DMS53 (cell line): ENCODE measurements at regions not wholly inside any gene's neighbourhood (a gene's known extent, or its start where the extent isn't known, plus 50 kb on each side); places are given as distances from the start of the nearest gene placed in this dataset.
"Not testable (repeated sequence)": the region's sequence is repeated elsewhere in the genome, so short reads cannot be mapped to it uniquely, and the experiment has no call there.

ENCODE experiments used
- DNase-seq: peaks from one replicate; lab custom pipeline; 2025; lab: John Stamatoyannopoulos, UW

DNA sequence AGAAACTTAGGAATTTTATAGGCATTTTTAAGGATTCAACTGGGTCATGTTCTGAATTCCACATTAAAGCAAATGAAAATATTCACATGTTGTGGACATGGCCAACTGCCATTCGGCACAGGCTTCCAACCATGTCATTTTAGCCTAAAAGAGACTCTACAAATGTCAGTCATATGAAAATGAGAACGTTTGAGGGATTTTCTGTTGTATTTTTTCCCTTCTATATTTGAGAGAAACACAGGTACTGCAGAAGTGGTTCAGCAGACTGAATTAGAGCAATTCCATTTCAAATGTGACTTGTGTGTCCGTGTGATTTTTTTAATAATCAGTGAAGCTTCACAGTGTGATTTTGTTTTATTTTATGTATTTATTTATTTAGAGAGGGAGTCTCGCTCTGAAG, 124.3 kb downstream of the TP53TG3F start:
- DNase-seq = not testable (repeated sequence)

DNA sequence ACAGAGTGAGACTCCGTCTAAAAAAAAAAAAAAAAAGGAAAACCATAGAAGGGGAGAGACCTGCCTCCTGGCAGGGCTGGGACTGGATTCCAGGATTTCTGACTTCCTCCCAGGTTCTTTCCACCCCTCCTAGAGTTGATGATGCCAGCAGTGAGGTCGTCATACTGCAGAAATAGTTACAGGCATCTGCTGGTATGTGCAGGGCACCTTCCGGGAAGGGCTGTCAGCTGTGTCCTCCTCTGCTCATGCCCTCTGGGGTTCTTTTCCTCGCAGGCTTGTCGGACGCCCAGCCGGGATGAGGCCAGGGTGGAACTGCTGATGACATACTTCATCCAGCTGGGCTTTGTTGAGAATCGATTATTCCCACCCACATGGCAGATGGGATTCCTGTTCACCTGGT, 129.2 kb downstream of the TP53TG3F start:
- not testable (repeated sequence) for DNase-seq

DNA sequence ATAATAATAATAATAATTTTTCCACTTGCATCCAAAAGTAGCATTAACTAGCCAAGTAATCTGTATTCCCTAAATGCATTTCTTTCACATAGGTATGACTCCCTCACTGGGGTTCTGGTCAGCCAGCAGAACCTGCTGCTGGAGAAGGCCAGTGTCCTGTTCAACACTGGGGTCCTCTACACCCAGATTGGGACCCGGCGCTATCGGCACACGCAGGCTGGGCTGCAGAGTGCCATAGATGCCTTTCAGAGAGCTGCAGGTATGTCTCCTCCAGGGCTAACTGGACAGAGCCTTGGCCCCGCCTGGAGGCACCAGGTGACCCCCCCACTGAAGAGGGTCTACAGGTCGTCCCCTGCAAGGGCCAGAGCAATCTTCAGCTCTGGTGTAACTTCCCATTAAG, 133.9 kb downstream of the TP53TG3F start:
- not testable (repeated sequence) for DNase-seq

DNA sequence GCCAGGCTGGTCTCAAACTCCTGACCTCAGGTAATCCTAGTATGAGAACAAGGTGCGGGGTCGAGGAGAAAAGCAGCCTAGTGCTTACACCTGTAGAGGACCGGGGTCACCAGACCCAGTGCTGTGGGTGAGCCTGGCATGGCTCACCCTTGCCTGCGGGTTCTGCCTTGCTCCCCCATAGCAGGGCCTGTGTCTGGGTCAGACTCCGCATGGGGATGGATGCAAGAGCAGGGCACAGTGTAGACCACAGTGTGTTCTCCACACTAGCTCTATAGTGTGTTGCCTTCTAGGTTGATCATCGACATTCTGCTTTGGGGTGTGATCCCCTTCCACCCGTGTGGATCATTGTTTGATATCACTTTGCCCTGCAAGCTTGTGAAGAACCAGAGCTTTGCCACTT, 135.7 kb downstream of the TP53TG3F start:
- DNase-seq = not testable (repeated sequence)

GRCh38 chr16:33601029-33601428, 141.6 kb downstream of the TP53TG3F start:
- not testable (repeated sequence) for DNase-seq

- DNase-seq = not testable (repeated sequence)
These were observed 164.2 kb downstream of the TP53TG3F start for GRCh38 chr16:33623535-33624077.

GRCh38 chr16:33628895-33629294, 169.5 kb downstream of the TP53TG3F start:
- DNase-seq = not testable (repeated sequence)

DNA sequence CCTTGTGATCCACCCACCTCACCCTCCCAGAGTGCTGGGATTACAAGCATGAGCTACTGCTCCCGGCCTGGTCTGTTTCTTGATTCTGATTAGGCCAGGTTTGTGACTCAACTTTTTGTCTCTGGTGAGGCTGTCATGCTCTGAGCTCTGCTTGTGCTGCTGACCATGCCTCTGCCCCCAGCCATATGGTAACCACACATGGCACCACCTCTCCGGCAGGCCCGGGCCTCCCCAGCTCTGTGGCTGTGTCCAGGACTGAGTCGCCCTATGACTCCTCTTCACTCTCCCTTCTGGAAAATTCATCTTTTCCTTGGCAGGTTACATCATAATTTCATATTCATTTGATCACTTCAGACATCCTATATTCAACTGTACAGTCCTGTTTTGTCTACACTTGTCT, 172.3 kb downstream of the TP53TG3F start:
- not testable (repeated sequence) for DNase-seq

DNA sequence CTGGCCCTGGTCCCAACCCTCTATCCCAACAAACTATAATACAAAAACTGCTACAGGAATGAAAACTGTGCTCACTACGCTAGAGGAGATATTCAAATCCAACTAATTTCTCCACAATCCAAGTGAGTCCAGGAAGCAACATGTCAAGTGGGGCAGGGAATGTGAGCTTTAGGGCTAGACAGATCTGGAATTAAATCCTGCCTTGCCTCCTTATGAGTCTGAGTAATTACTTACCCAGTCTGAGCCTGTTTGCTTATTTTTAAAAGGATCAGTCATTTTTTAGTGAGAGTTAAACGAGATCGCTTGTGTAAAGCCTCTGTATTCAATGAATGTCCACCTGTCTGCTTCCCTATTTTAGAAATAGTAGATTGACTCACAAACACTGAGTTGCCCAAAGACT, 174.6 kb downstream of the TP53TG3F start:
- not testable (repeated sequence) for DNase-seq

- DNase-seq = not testable (repeated sequence)
These were observed 177.3 kb downstream of the TP53TG3F start for GRCh38 chr16:33636760-33637159.

GRCh38 chr16:33643270-33643669, 183.9 kb downstream of the TP53TG3F start:
- not testable (repeated sequence) for DNase-seq

GRCh38 chr16:33643698-33644381, 184.4 kb downstream of the TP53TG3F start:
- not testable (repeated sequence) for DNase-seq

DNA sequence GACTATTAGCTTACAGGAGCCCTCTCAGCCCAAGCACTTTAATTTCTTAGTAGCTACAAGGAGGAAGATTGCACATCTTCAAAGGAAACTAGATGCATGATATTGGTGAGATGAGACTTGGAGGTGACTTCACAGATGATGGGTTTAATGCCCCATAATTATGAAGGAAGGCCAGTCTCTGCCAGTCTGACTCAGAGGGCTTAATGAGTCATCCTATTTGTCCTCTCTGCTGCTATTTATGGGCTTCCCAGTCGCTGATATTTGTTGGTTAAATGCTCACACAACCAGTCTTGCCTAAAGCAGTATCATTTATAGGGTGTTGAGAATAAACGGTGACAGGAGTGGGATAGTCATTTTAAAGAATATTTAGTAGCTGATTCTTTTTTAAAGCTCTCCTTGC, 187.0 kb downstream of the TP53TG3F start:
- DNase-seq = not testable (repeated sequence)

DNA sequence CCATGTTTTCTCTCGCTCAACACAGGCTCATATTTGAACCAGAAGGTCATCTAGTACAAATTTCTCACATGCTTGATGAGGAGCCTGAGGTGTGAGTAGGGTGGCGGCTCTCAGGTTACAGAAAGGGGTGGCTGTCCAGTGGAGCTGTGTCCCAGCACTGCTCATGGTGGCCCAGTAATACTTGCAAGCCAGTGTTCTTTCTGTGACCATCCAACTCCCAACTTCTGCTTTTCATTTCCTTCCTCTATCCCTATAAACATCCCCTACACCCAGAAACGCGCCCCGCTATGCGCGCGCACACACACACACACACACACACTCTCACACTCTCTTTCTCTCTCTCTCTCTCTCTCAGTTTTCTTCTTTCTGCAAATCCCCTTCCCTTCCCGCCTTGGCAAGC, 196.3 kb downstream of the TP53TG3F start:
- DNase-seq = not testable (repeated sequence)

- not testable (repeated sequence) for DNase-seq
These were observed 197.0 kb downstream of the TP53TG3F start for GRCh38 chr16:33656394-33656793.

GRCh38 chr16:33657717-33658116, 198.3 kb downstream of the TP53TG3F start:
- not testable (repeated sequence) for DNase-seq

- DNase-seq = not testable (repeated sequence)
These were observed 221.4 kb downstream of the TP53TG3F start for GRCh38 chr16:33680791-33681190.

- DNase-seq = not testable (repeated sequence)
These were observed 240.9 kb downstream of the TP53TG3F start for GRCh38 chr16:33700320-33700719.

DNA sequence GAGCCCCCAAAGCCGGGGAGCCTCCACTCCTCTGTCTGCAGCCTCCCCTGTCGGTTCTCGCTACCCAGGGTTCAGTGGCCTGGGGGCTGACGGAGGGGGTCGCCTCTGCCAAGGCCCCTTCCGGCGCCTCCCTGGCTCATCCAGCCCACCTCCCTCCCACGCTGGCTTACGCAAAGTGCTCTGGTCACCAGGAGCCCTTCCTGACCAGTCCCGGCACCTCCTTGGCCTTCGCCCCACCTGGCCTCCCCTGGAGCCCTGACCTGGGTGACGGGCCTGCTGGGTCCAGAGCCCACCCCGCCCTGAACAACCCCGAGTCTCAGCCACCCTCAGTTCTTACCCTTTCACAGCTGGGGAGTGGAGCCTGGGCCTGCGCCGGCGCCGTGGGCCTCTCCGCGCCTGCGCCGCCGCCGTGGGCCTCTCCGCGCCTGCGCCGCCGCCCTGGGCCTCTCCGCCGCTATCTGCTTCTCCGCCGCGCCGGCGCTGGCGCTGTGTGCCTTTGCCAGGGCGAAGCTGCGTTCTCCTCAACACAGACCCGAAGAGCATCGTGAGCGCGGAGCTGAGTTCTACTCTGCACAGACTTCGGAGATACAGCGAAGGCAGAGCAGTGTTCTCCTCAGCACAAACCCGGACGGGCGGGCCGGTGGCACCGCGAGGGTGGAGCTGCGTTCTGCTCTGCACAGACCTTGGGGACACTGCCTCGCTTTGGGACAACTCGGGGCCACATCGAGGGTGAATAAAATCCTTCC, 247.6 kb downstream of the TP53TG3F start:
- DNase-seq = not testable (repeated sequence)

DNA sequence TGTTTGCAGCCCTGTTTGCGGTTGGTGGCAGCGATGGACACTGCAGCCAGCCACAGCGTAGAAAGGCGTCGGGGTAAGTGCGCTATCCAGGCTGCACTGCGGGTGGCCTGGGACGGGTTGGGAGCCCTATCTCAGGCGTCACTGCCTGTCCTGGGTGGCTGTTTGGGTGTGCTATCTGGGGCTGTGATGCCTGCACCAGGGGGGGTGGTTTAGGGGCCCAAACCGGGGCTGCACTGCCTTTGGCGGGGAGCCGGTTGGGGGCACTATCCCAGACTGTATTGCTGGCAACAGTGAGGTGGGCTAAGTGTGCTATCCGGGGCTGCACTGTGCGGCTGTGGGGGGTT, 248.2 kb downstream of the TP53TG3F start:
- DNase-seq = not testable (repeated sequence)

DNA sequence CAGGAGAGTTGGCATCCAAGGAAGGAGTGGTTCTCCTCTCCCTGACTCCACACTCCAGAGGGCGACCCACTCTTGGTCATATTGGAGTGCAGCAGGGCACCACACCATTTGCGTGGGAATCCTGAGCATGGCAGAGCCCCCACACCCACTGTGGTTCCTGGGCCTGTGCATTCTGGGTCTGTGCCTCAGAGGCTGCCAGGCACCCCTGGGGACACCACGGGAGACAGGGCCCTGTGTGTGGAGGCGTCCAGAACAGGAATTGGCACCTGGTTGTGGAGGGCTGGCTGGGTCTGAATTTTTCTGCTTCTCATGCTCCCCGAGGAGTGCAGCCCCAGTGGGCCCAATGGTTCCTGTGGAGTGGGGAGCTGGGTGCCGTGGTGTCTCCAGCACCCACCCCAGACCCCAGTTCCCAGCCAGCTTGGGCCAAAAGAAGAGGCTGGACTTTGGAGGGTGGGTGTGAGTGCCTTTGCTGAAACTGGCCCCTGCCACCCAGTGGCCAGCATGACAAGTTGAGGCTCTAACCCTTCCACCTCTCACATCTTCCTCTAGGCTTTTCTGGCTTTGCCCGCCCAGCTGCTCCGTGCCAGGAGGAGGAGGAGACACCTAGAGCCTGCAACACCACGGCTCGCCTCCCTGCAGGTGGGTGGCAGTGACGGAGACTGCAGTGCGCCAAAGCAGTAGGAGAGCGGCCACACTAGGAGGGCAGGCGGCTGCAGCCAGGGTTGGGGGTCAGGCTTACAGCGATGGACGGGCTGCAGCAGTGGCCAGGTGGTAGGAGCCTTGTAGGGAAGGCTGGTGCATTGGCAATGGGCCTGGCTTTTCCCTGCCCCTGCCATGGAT, 250.7 kb downstream of the TP53TG3F start:
- not testable (repeated sequence) for DNase-seq

GRCh38 chr16:33710696-33711087, 251.3 kb downstream of the TP53TG3F start:
- not testable (repeated sequence) for DNase-seq
